ENCODE measurements at regions not wholly inside any gene's neighbourhood (a gene's known extent, or its start where the extent isn't known, plus 50 kb on each side); places are given as distances from the start of the nearest gene placed in this dataset.

DNA sequence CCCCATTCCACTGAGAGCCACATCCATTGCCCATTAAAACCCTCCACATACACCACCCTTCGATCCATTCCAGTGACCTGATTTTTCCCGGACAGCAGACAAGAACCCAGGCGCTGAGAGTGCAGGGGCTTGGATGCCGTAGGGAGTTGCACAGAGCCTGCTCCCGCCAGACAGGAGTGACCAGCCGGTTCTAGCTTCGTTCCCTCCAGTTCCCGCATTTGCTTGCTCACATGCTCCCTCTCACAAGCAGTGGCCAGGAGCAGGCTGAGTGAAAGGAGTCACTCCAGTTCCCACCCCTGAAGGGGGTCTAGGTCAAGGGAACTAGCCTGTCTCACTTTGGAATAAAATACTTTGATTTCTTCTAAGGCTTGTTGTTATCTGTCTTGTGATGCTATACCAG is 119.5 kb downstream of the SKIDA1 start:
- no peak overlapping the region for H3K27ac ChIP-seq
- TF ChIP-seq, protein P1, sequence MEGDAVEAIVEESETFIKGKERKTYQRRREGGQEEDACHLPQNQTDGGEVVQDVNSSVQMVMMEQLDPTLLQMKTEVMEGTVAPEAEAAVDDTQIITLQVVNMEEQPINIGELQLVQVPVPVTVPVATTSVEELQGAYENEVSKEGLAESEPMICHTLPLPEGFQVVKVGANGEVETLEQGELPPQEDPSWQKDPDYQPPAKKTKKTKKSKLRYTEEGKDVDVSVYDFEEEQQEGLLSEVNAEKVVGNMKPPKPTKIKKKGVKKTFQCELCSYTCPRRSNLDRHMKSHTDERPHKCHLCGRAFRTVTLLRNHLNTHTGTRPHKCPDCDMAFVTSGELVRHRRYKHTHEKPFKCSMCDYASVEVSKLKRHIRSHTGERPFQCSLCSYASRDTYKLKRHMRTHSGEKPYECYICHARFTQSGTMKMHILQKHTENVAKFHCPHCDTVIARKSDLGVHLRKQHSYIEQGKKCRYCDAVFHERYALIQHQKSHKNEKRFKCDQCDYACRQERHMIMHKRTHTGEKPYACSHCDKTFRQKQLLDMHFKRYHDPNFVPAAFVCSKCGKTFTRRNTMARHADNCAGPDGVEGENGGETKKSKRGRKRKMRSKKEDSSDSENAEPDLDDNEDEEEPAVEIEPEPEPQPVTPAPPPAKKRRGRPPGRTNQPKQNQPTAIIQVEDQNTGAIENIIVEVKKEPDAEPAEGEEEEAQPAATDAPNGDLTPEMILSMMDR (IDR thresholded peaks at IDR 0.05) = no peak
- no peak for TF ChIP-seq ZFX (IDR thresholded peaks at IDR 0.05; ENCODE audit: borderline replicate concordance)

DNA sequence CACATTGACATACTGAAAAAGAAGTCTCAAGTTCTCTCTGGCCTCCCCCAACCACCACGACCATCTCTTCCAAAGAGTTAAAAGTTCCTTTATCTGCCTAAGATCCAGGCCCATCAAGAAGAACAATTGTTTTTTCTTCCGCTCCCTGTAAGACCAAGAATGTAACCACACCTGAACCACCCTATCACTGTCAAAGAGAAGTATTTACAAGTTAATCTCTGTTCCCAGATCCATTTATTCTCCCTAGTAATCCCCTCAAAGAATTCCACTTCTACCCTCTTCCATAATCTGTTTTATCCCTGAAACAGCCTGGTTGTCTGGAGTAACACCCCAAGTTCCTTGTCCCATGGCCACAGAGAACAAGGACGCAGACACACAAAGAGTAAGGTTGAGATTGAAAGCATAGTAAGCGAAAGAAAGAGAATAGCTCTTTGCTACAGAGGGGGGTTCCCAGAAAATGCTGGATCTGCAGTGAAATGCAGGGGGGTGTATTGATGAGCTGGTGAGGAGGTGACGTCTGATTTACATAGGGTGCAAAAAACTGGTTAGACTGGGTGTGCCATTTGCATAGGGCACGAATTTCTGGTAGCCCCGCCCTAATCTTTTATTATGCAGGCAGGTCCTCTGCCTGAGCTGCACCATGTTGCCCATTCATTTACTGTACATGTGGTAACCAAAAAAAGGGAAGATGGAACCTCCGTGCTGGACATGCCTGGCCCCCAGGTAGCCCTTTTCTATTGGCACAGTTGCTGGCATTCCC is 122.0 kb downstream of the SKIDA1 start:
- no peak for TF ChIP-seq ZFX (IDR thresholded peaks at IDR 0.05; ENCODE audit: borderline replicate concordance)
- TF ChIP-seq, protein P1 (IDR thresholded peaks at IDR 0.05) = no peak

DNA sequence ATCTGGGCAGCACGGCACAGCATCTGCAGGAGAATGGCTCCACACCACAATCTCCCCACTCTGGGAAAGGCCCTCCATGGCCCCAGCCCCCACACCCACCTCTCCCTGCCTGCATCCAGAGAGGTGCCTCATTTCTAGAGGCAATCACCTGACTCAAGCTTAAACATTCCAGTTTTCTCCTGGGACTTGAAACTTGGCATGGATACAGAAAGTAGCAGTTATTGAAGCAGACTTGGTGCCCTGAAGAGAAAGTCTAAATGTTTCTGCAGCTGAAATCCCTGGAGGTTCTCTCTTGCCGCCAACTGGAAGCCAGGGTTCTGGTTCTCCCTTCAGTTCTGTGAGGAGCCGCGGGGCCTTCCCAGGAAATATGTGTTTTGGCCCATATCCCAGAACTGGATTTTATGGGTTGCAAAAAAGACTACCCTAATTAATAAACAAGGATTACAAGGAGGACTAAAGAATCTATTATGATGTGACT is 122.8 kb downstream of the SKIDA1 start:
- no peak for TF ChIP-seq ZFX (IDR thresholded peaks at IDR 0.05; ENCODE audit: borderline replicate concordance)
- TF ChIP-seq, protein P1 (IDR thresholded peaks at IDR 0.05) = no peak
- no peak overlapping the region for H3K27ac ChIP-seq

More for the DNA sequence above, 122.0 kb downstream of the SKIDA1 start:
- no peak overlapping the region for H3K27ac ChIP-seq

DNA sequence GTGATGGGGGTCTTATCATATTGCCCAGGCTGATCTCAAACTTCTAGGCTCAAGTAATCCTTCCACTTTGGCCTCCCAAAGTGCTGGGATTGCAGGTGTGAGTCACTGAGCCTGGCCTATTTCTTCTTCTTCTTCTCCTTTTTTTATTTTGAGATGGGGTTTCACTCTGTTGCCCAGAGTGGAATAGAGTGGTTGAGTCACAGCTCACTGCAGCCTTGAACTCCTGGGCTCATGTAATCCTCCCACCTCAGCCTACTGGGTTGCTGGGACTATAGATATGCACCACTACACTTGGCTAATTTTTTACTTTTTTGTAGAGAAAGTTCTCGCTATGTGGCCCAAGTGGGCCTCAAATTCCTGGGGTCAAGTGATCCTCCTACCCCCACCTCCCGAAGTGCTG is 124.3 kb downstream of the SKIDA1 start:
- TF ChIP-seq ZFX (IDR thresholded peaks at IDR 0.05; ENCODE audit: borderline replicate concordance) = no peak
- TF ChIP-seq, protein P1 (IDR thresholded peaks at IDR 0.05) = no peak
- no peak overlapping the region for H3K27ac ChIP-seq

DNA sequence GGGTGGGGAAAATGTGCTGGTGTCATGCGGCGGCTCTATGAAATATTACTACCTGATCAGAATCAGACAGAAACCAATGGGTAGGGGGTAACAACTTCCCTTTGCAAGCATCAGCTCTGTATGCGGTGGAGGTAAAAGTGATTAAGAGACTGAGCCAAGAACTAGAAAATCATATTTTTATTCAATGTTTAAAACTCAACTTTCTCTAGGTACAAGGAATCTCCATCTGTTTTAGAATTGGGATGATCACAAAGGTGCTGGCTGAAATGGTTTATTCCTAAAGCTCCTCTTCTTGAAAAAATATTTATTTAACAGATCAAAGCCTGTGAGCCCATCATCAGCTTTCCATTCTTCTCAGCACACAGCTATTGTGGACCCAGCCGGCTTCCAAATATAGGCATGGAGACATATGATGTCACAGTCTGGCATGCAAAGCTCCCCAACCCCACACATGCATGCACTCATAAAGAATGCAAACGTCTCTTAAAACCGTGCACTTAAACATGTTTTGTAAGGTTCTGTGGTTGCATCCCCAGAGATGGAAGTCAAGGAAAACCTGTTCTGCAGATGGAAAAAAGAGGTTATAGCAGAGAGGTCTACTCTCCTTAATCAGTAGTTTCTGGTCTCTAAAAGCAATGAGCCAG is 126.0 kb downstream of the SKIDA1 start:
- no peak overlapping the region for H3K27ac ChIP-seq
- TF ChIP-seq, protein P1 (IDR thresholded peaks at IDR 0.05) = no peak
- TF ChIP-seq ZFX (IDR thresholded peaks at IDR 0.05; ENCODE audit: borderline replicate concordance) = no peak

DNA sequence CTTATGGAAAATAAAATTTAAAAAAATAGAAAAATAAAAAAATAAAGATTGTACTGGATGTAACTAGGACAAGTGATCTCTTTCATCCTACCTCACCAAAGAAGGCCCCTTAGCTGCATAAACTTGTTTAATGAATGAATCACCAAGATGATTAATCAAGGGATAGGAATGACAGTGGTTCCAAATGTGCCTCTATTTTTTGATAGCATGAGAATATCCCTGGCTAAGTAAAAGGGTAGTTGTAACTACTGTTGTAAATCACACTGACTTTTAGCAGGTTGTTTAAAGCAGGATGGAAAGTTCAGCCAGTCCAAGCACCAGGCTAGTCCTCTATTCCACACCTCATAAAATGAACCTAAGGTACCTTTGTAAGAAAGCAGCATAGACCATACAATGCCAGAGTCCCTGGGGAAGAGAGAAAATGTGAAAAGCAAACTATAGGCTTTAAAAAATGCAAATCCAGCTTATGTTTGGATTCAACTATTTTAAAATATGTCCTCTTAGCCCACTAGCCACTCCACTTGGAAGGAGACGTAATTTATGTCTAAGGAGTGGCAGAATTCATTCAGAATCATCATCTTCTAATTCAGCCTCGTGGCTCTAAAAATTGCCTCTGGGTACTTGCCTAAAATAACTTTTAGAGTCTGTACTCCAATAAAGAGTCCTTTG is 126.8 kb downstream of the SKIDA1 start:
- TF ChIP-seq, protein P1 (IDR thresholded peaks at IDR 0.05) = no peak
- no peak for TF ChIP-seq ZFX (IDR thresholded peaks at IDR 0.05; ENCODE audit: borderline replicate concordance)
- no peak overlapping the region for H3K27ac ChIP-seq
